HFF-Myc (cell line): ENCODE measurements at regions not wholly inside any gene's neighbourhood (a gene's known extent, or its start where the extent isn't known, plus 50 kb on each side); places are given as distances from the start of the nearest gene placed in this dataset.

Experiments
- DNase-seq: peaks from one replicate; pipeline ENCODE4 v3.0.0-alpha.2; 2011; ENCODE audit warnings: low read depth; ENCODE audit errors: extremely low read depth
- H3K4me3 ChIP-seq: replicated peaks from 2 replicates; pipeline ENCODE4 v1.5.1; 2011; ENCODE audit warnings: low read depth, mild to moderate bottlenecking, control low read depth, low read length
- TF ChIP-seq, protein P1 (sequence below): IDR thresholded peaks from 2 replicates; pipeline ENCODE4 v1.5.1; 2012; ENCODE audit warnings: mild to moderate bottlenecking, low read depth, low read length, control low read depth; ENCODE audit errors: missing control alignments

DNA sequence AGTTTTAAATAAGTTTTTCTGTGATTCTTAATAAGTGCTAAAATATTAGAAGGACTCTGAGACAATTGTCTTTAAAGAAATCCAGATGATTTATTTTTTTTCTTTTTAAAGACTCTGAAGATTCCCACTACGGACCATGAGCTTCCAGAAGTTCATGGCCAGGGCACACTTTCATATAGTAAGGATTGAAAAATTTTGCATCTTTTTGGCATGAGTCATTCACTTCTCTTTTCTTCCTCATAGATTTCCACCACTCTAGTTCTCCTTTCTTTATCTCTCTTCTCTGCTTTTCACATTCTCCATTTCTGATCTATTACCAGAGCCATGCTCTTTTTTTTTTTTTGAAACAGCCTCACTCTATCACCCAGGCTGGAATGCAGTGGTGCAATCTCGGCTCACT is 385.8 kb downstream of the FLRT2 start:
- TF ChIP-seq, protein P1, sequence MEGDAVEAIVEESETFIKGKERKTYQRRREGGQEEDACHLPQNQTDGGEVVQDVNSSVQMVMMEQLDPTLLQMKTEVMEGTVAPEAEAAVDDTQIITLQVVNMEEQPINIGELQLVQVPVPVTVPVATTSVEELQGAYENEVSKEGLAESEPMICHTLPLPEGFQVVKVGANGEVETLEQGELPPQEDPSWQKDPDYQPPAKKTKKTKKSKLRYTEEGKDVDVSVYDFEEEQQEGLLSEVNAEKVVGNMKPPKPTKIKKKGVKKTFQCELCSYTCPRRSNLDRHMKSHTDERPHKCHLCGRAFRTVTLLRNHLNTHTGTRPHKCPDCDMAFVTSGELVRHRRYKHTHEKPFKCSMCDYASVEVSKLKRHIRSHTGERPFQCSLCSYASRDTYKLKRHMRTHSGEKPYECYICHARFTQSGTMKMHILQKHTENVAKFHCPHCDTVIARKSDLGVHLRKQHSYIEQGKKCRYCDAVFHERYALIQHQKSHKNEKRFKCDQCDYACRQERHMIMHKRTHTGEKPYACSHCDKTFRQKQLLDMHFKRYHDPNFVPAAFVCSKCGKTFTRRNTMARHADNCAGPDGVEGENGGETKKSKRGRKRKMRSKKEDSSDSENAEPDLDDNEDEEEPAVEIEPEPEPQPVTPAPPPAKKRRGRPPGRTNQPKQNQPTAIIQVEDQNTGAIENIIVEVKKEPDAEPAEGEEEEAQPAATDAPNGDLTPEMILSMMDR: no peak
- DNase-seq: no peak
- H3K4me3 ChIP-seq: no peak overlapping the region

DNA sequence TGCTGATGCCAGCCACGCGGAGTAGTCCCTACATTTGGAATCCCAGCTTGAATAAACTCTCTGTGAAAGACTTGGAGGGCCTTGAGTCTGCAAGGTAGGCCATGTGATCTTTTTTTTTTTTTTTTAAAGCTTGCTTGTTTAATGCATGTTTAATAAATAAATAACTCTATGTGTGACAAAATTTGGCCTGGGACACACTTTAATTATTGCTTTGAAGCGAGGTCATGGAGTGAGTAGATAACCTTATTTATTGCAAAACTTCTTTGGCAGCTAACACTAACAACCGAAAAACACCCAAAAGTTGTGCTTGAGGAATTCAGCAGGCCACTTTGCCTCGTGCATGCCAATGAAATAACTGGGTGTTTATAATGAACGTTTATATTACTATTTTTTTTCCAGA is 382.2 kb downstream of the FLRT2 start:
- DNase-seq: no peak
- no peak overlapping the region for H3K4me3 ChIP-seq
- TF ChIP-seq, protein P1: no peak

DNA sequence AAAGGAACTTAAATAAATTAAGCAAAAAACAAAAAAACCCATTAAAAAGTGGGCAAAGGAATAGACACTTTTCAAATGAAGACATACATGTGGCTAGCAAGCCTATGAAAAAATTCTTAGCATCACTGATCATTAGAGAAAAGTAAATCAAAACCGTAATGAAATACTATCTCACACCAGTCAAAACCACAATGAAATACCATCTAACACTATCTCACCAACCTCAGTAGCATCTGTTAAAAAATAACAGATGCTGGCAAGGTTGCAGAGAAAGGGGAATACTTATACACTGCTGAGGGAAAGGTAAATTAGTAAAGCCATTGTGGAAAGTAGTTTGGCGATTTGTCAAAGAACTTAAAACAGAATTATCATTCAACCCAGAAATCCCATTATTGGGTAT is 381.1 kb downstream of the FLRT2 start:
- H3K4me3 ChIP-seq: no peak overlapping the region
- no peak for DNase-seq
- TF ChIP-seq, protein P1: no peak

DNA sequence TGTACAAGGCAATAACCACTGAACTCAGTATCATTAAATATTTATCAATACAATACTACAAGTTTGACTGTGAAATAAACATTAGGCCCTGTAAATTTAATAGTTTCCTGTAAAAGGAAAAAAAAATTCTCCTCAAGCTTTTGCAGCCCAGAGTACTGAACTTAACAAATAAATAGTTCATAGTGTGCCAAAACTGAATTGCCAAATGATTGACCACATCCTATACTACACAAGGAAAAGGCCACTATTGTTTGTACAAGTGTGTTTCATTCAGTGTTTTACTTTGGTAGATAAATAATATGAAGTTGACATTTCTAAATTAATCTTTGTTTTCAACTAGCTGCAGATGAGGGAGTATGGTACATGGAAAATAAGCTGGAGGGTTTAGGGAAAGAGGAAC is 379.6 kb downstream of the FLRT2 start:
- H3K4me3 ChIP-seq: no peak overlapping the region
- TF ChIP-seq, protein P1: no peak
- no peak for DNase-seq

DNA sequence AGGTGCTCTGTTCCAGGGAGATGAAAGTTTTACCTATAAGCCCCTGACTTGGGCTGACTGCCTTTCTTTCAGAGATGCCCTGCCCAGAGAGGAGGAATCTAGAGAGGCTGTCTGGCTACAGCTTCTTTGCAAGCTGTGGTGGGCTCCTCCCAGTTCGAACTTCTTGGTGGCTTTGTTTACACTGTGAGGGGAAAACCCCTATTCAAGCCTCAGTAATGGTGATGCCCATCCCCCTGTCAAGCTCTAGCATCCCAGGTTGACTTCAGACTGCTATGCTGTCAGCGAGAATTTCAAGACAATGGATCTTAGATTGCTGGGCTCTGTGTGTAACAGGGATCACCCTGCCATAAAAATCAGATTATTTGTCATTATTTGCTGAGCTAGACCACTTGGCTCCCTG is 377.6 kb downstream of the FLRT2 start:
- H3K4me3 ChIP-seq: no peak overlapping the region
- TF ChIP-seq, protein P1: no peak
- no peak for DNase-seq

DNA sequence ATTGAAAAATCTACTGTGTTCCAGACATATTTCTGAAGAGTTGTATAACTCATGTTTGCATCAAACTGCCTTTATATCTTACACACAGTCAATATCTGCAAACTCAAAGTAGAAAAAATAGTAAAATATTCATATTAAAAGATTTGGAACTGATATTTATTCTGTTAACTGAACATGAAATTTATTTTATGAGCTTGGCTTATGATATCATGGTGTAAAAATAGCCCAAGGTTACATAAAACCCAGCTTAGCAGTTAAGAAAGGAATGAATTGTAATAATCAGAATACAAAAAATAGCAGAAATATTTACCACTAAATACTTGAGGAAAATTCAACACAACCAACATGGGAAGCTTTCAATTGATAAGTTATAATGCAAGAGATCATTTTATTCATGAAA is 367.9 kb downstream of the FLRT2 start:
- no peak overlapping the region for H3K4me3 ChIP-seq
- DNase-seq: no peak
- TF ChIP-seq, protein P1: no peak

DNA sequence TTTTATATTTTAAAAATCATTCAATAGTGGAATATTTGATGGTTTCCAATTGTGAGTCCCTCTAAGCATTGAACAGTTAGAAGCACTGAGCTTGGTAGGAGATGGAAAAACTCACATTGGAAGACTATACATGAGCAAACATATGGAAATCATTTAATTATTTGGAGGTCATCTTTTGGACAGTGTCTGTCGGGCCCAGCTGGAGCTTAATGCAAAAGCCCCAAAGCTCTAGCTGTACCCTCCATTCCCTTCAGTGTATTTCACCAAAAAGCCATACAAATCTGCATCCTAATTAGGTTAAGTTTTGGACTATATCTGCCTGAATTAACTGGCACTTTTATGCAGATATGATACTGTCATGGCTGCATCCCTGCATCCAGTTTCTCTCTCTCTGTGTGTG is 365.7 kb downstream of the FLRT2 start:
- TF ChIP-seq, protein P1: no peak
- no peak for DNase-seq

More for the DNA sequence above, 365.7 kb downstream of the FLRT2 start:
- H3K4me3 ChIP-seq: no peak overlapping the region
